ENCODE measurements at regions not wholly inside any gene's neighbourhood (a gene's known extent, or its start where the extent isn't known, plus 50 kb on each side); places are given as distances from the start of the nearest gene placed in this dataset.

GRCh38 chr20:50395914-50396488 lies 114.2 kb upstream of the PTPN1 start:
- 91 to 92% methylated on average over 14 of the region's 14 CpGs for WGBS, 2 donors
- H3K4me3 ChIP-seq (ENCODE audit: low read depth, poor library complexity, severe bottlenecking) = no peak overlapping the region
- no peak for TF ChIP-seq POLR2A (IDR thresholded peaks at IDR 0.05)
- TF ChIP-seq, protein P1, sequence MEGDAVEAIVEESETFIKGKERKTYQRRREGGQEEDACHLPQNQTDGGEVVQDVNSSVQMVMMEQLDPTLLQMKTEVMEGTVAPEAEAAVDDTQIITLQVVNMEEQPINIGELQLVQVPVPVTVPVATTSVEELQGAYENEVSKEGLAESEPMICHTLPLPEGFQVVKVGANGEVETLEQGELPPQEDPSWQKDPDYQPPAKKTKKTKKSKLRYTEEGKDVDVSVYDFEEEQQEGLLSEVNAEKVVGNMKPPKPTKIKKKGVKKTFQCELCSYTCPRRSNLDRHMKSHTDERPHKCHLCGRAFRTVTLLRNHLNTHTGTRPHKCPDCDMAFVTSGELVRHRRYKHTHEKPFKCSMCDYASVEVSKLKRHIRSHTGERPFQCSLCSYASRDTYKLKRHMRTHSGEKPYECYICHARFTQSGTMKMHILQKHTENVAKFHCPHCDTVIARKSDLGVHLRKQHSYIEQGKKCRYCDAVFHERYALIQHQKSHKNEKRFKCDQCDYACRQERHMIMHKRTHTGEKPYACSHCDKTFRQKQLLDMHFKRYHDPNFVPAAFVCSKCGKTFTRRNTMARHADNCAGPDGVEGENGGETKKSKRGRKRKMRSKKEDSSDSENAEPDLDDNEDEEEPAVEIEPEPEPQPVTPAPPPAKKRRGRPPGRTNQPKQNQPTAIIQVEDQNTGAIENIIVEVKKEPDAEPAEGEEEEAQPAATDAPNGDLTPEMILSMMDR (IDR thresholded peaks at IDR 0.05) = no peak
- intact Hi-C loops (cut with DNase I; ENCODE audit: low total_unique reads) = no loop called here
- DNase-seq (ENCODE audit: low spot score in 2 of 2) = no peak

DNA sequence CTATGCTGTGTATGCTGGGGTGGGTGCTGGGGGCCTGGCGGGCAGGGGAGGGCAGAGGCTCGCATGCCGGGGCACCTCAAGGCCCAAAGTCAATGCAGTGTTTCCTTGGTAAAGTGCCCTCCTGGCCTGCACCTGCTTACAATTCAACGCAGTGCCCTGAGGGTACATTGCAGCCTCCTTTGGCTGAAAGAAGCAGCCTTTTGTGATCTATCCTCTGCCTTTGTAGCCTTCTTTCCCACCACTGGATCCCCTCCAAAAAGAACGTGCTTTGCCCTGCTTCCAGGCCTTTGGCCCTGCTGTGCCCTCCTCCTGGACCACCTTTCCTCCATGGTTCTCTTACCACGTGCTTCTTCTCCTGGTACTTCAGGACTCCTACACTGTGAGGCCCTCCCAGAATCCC lies 113.6 kb upstream of the PTPN1 start:
- 91 to 92% methylated on average over 6 of the region's 6 CpGs for WGBS, 2 donors
- DNase-seq (ENCODE audit: low spot score in 2 of 2) = no peak
- TF ChIP-seq POLR2A (IDR thresholded peaks at IDR 0.05) = no peak
- TF ChIP-seq, protein P1 (IDR thresholded peaks at IDR 0.05) = no peak
- intact Hi-C loops (cut with DNase I; ENCODE audit: low total_unique reads) = no loop called here
- no peak overlapping the region for H3K4me3 ChIP-seq (ENCODE audit: low read depth, poor library complexity, severe bottlenecking)

- no peak for TF ChIP-seq POLR2A (IDR thresholded peaks at IDR 0.05)
- TF ChIP-seq, protein P1 (IDR thresholded peaks at IDR 0.05) = no peak
- 90% methylated on average over 5 of the region's 5 CpGs for WGBS, 2 donors
- intact Hi-C loops (cut with DNase I; ENCODE audit: low total_unique reads) = no loop called here
- DNase-seq (ENCODE audit: low spot score in 2 of 2) = no peak
- no peak overlapping the region for H3K4me3 ChIP-seq (ENCODE audit: low read depth, poor library complexity, severe bottlenecking)
Observed at GRCh38 chr20:50397058-50397457, 113.1 kb upstream of the PTPN1 start.

- H3K4me3 ChIP-seq (ENCODE audit: low read depth, poor library complexity, severe bottlenecking) = no peak overlapping the region
- WGBS, 2 donors = 89 to 91% methylated on average over 8 of the region's 8 CpGs
- DNase-seq (ENCODE audit: low spot score in 2 of 2) = no peak
- intact Hi-C loops (cut with DNase I; ENCODE audit: low total_unique reads) = no loop called here
- TF ChIP-seq POLR2A (IDR thresholded peaks at IDR 0.05) = no peak
- TF ChIP-seq, protein P1 (IDR thresholded peaks at IDR 0.05) = no peak
Observed at GRCh38 chr20:50398064-50398463, 112.1 kb upstream of the PTPN1 start.

- TF ChIP-seq POLR2A (IDR thresholded peaks at IDR 0.05) = no peak
- TF ChIP-seq, protein P1 (IDR thresholded peaks at IDR 0.05) = no peak
- no peak for DNase-seq (ENCODE audit: low spot score in 2 of 2)
- intact Hi-C loops (cut with DNase I; ENCODE audit: low total_unique reads) = no loop called here
- 78 to 87% methylated on average over 13 of the region's 13 CpGs for WGBS, 2 donors
- no peak overlapping the region for H3K4me3 ChIP-seq (ENCODE audit: low read depth, poor library complexity, severe bottlenecking)
Observed at GRCh38 chr20:50398471-50398820, 111.7 kb upstream of the PTPN1 start.

Data from lower leg skin (tissue), 4 donors.